ENCODE measurements at regions not wholly inside any gene's neighbourhood (a gene's known extent, or its start where the extent isn't known, plus 50 kb on each side); places are given as distances from the start of the nearest gene placed in this dataset.

DNA sequence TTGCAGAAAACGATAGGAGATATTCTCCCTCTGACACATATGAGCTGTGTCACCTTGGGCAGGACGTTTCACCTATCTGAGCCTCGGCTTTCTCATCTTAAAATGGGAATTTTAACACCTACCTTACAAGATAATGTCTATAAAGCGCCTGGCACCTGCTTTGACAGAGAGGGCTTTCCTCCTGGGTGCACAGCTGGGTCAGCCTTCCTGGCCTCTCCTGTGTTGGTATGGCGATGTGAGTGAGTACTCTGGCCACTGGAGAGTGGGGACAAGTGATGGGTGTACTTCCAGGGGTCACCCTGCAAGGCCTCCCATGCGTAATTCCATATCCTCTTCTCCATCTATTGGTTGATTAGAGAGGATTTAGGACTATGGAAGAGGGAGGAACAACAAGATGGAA lies 113.1 kb upstream of the SMIM23 start:
- no TSS peak for BruUV-seq (replicated peaks)
- POLR2A ChIA-PET: no interaction called here
- ATAC-seq: no peak
- no peaks in the 10 kb centered on the region for H4K20me1 ChIP-seq (ENCODE audit: insufficient read depth, low read length)
- H3K27ac ChIP-seq (ENCODE audit: extremely low read length, insufficient read depth, low read length): no peak overlapping the region
- peaks cover 0 to 9% of the 10 kb centered on the region in 2 experiments; a peak in 1 of 5 replicates for H3K27me3 ChIP-seq (ENCODE audit: control insufficient read depth in 1 of 2, insufficient read depth in 2 of 2, low read length in 2 of 2)
- no peak for FAIRE-seq
- H3K9ac ChIP-seq (ENCODE audit: insufficient read depth, low read depth, low read length): no peak overlapping the region
- in situ Hi-C loops (cut with HindIII; ENCODE audit: extremely low pct_ligation_motif_present, low pct_unique_long_range_greater_than_20kb): no loop called here
- CTCF ChIA-PET (ENCODE audit: low intra/inter-chr PET ratio, low total read pairs): no interaction called here
- no peaks in the 10 kb centered on the region for H3K9me3 ChIP-seq (ENCODE audit: low read length)
- no peaks in the 10 kb centered on the region for H3K36me3 ChIP-seq (replicated peaks in 1 of 2; ENCODE audit: control insufficient read depth in 1 of 2, insufficient read depth in 2 of 2, low read length in 2 of 2)
- no peak for DNase-seq (ENCODE audit: low spot score)
- intact Hi-C loops (cut with micrococcal nuclease; ENCODE audit: unreplicated experiment): no loop called here
- H3K4me2 ChIP-seq (ENCODE audit: low read depth, low read length): no peak overlapping the region
- 2% methylated on average over 5 of the region's 6 CpGs for WGBS (ENCODE audit: low lambda C conversion rate)
- no peak overlapping the region for H3K4me3 ChIP-seq (replicated peaks in 1 of 3; ENCODE audit: insufficient read depth in 1 of 3, low read depth in 2 of 3, low read length in 3 of 3)
- TF ChIP-seq TMF1 (CRISPR knock-in tag; IDR thresholded peaks at IDR 0.05; ENCODE audit: low read depth) (no peak), ZBTB1 (CRISPR knock-in tag; IDR thresholded peaks at IDR 0.05; ENCODE audit: borderline replicate concordance) (no peak), MEIS2 (CRISPR knock-in tag; IDR thresholded peaks at IDR 0.05) (no peak), SP4 (CRISPR knock-in tag; IDR thresholded peaks at IDR 0.05) (no peak), FOSL1 (CRISPR knock-in tag; IDR thresholded peaks at IDR 0.05; ENCODE audit: borderline replicate concordance) (no peak), CHCHD3 (CRISPR knock-in tag; IDR thresholded peaks at IDR 0.05) (no peak), CREM (IDR thresholded peaks at IDR 0.05) (no peak), CREM (CRISPR knock-in tag; IDR thresholded peaks at IDR 0.05) (no peak), ARNT2 (CRISPR knock-in tag; IDR thresholded peaks at IDR 0.05; ENCODE audit: low read depth) (no peak), ZNF782 (CRISPR knock-in tag; IDR thresholded peaks at IDR 0.05; ENCODE audit: borderline replicate concordance) (no peak), SP5 (CRISPR knock-in tag; IDR thresholded peaks at IDR 0.05; ENCODE audit: borderline replicate concordance, low read depth) (no peak), CHD4 (IDR thresholded peaks at IDR 0.05; ENCODE audit: borderline replicate concordance, low read length) (no peak), HNRNPK (IDR thresholded peaks at IDR 0.05; ENCODE audit: low read depth, low read length, poor library complexity, severe bottlenecking) (no peak)
- TF ChIP-seq, protein P1, sequence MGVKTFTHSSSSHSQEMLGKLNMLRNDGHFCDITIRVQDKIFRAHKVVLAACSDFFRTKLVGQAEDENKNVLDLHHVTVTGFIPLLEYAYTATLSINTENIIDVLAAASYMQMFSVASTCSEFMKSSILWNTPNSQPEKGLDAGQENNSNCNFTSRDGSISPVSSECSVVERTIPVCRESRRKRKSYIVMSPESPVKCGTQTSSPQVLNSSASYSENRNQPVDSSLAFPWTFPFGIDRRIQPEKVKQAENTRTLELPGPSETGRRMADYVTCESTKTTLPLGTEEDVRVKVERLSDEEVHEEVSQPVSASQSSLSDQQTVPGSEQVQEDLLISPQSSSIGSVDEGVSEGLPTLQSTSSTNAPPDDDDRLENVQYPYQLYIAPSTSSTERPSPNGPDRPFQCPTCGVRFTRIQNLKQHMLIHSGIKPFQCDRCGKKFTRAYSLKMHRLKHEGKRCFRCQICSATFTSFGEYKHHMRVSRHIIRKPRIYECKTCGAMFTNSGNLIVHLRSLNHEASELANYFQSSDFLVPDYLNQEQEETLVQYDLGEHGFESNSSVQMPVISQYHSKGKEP (CRISPR knock-in tag; IDR thresholded peaks at IDR 0.05): no peak
- TF ChIP-seq, protein P2, sequence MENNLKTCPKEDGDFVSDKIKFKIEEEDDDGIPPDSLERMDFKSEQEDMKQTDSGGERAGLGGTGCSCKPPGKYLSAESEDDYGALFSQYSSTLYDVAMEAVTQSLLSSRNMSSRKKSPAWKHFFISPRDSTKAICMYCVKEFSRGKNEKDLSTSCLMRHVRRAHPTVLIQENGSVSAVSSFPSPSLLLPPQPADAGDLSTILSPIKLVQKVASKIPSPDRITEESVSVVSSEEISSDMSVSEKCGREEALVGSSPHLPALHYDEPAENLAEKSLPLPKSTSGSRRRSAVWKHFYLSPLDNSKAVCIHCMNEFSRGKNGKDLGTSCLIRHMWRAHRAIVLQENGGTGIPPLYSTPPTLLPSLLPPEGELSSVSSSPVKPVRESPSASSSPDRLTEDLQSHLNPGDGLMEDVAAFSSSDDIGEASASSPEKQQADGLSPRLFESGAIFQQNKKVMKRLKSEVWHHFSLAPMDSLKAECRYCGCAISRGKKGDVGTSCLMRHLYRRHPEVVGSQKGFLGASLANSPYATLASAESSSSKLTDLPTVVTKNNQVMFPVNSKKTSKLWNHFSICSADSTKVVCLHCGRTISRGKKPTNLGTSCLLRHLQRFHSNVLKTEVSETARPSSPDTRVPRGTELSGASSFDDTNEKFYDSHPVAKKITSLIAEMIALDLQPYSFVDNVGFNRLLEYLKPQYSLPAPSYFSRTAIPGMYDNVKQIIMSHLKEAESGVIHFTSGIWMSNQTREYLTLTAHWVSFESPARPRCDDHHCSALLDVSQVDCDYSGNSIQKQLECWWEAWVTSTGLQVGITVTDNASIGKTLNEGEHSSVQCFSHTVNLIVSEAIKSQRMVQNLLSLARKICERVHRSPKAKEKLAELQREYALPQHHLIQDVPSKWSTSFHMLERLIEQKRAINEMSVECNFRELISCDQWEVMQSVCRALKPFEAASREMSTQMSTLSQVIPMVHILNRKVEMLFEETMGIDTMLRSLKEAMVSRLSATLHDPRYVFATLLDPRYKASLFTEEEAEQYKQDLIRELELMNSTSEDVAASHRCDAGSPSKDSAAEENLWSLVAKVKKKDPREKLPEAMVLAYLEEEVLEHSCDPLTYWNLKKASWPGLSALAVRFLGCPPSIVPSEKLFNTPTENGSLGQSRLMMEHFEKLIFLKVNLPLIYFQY (CRISPR knock-in tag; IDR thresholded peaks at IDR 0.05; ENCODE audit: borderline replicate concordance): no peak
- no peak overlapping the region for H2AFZ ChIP-seq (ENCODE audit: low read length)
- no peaks in the 10 kb centered on the region for H3K4me1 ChIP-seq (ENCODE audit: insufficient read depth, low read length)
- no peaks in the 10 kb centered on the region for H3K79me2 ChIP-seq (ENCODE audit: insufficient read depth, low read length)

Data from HepG2 (cell line).